COR-L47 (cell line): ENCODE measurements at regions not wholly inside any gene's neighbourhood (a gene's known extent, or its start where the extent isn't known, plus 50 kb on each side); places are given as distances from the start of the nearest gene placed in this dataset.
A peak's percentile ranks its signal among the peaks of the same experiment; 100 is the strongest.
"Not testable (repeated sequence)": the region's sequence is repeated elsewhere in the genome, so short reads cannot be mapped to it uniquely, and the experiment has no call there.

Experiments
- DNase-seq: peaks from one replicate; lab custom pipeline; 2025; lab: John Stamatoyannopoulos, UW

GRCh38 chr15:39250460-39251186 lies 330.3 kb upstream of the THBS1 start:
- no peak for DNase-seq

DNA sequence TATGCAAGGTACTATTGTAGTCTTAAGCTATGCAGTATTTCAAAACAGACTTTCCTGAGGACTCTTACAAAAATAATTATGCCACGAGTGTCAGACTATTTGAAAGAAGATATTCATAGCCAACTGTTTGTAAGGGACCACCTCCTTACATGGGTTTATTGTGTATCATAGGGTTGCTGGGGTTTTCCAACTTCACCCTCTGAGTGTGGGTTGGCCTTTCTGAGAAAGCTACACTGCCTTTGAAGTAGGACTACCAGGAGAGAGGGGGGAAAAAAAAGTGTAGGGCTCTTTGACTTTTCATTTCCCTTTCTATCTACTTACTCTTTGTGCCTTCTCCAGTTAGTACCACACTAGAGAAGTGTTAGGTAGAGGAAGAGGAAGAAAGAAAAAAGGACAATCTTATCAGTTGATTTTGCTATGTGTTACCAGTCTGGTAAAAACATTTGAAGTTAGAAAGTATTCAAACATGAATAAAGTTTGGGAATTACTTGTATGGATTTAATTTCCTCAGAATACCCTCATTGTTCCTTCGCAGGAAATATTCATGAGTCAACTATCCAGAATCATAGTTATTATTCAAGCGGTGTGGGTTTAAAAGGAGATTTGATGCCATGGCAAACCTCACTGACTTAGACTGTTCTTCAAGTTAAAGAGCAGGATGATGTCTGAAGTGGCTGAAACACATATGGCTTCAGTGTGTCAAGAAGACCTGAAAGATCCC lies 329.3 kb upstream of the THBS1 start:
- no peak for DNase-seq

DNA sequence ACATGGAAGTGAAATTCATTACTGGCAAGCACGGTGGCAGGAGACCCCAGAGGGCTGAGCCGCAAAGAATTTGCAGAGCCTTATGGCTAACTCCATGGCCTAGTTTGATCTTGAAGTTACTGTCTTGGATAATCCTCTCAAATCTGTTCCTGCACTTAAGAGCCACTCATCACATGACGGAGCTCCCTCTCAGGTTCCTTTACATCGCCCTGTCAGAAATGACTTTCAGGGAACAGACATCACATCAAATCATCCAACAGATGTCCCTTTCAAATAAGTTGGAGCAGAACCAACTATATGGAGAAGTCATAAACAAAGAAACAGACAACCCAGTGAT lies 328.8 kb upstream of the THBS1 start:
- no peak for DNase-seq

GRCh38 chr15:39253552-39253951 lies 327.3 kb upstream of the THBS1 start:
- DNase-seq, result no peak

DNA sequence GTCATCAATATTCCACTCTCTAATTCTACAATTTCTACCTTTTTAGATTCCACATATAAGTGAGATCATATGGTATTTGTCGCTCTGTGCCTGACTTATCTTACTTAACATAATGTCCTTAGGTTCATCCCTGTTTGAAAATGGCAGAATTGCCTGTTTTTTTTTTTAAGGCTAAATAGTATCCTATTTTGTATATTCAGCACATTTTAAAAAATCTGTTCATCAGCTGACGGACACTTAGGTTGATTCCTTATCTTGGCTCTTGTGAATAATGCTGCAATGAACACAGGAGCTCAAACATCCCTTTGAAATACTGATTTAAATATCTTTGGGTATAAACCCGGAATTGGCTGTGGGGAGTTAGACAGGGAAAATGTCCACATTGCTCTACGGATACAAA lies 326.7 kb upstream of the THBS1 start:
- no peak for DNase-seq

- DNase-seq, result no peak
These were observed 325.1 kb upstream of the THBS1 start for GRCh38 chr15:39255760-39256159.

- DNase-seq, result no peak
These were observed 320.5 kb upstream of the THBS1 start for GRCh38 chr15:39260391-39260790.

DNA sequence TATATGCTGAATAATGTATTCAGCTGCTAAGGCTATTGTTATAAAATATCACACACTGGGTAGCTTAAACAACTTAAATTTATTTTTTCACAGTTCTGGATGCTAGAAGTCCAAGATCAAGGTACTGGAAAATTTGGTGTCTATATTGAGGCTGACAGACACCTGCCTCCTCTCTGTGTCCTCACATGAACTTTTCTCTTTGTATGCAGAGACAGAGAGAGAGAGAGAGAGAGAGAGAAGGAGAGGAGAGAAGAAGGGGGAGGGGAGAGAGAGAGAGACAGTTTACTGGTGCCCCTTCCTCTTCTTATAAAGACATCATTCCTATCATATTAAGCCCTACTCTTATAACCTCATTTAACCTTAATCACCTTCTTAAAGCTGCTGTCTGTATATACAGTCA lies 320.1 kb upstream of the THBS1 start:
- DNase-seq, result no peak

GRCh38 chr15:39261397-39262183 lies 319.3 kb upstream of the THBS1 start:
- DNase-seq, result not testable (repeated sequence)

GRCh38 chr15:39262995-39263772 lies 317.7 kb upstream of the THBS1 start:
- DNase-seq, result not testable (repeated sequence)

GRCh38 chr15:39265261-39265660 lies 315.6 kb upstream of the THBS1 start:
- DNase-seq, result no peak

- DNase-seq, result no peak
These were observed 314.0 kb upstream of the THBS1 start for GRCh38 chr15:39266890-39267289.

GRCh38 chr15:39267685-39268084 lies 313.2 kb upstream of the THBS1 start:
- DNase-seq, result no peak

- DNase-seq, result no peak
These were observed 311.5 kb upstream of the THBS1 start for GRCh38 chr15:39269352-39269751.

DNA sequence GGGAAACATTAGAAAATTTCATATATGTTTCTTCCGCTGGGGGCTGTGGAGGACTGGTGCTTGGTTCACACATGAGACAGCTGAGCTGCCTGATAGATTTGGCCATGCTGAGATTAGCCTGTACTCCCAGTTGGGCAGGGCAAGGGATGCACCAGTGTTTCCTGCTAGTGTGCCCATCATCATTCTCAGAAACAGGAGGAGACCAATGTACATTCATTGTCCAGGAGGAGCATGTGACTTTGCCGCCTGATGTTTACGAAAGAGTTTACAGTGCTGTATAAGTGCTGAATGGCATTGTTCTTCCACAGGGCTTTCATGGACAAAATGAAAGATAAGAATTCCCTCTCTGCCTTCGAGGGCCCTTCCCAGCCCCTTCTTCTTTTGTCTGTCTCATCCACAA lies 311.1 kb upstream of the THBS1 start:
- no peak for DNase-seq

DNA sequence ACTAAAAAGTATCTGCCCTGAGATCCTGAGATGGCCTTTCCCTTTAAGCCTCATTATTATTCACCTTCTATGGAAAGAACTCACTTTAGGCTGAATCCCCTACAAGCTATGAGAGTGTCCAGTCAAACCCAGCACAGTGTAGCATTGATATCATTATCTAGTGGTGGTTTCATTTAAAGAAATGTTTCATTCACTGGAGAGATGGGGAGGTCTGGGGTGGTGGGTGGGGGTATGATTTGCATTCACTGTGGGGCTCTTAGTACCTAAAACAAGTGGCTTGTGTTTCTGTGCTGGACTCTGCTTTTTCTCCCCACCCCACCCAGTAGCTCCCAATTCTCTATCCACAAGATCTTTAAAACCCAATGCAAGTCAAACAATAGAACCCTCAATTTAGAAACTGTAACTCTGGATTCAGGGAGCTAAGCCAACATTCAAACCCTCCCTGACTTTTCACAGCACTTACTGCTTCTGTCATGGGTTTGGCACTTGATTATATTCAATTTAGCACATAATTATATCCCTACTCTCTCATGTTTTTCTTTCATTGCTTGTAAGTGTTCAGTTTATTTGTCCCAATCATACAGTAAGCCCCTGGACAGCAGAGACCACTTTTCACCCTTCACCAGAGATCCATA lies 310.5 kb upstream of the THBS1 start:
- DNase-seq, result peak; percentile 20

- no peak for DNase-seq
These were observed 309.9 kb upstream of the THBS1 start for GRCh38 chr15:39270934-39271333.

DNA sequence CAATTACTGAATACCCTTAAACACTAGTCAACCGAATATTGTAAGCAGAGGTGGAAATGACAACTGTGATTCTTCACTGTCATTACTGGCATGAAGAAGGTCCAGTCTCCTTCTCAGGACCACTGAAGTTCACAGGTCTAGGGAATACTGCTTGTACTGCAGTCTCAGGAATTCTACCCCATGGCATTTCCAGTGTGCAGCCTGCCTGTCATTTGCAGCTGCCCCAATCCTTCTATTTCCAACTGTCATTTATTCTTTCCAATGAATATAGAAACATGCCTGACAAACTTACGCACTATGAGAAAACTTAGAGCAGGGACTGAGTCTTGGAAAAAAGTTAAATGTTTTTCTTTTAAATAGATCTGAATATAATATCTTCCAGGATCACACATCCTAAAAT lies 308.0 kb upstream of the THBS1 start:
- no peak for DNase-seq

GRCh38 chr15:39273717-39274411 lies 307.0 kb upstream of the THBS1 start:
- peak; percentile 76 for DNase-seq

- no peak for DNase-seq
These were observed 305.8 kb upstream of the THBS1 start for GRCh38 chr15:39275066-39275465.

GRCh38 chr15:39279311-39279710 lies 301.6 kb upstream of the THBS1 start:
- no peak for DNase-seq
